ENCODE measurements at regions not wholly inside any gene's neighbourhood (a gene's known extent, or its start where the extent isn't known, plus 50 kb on each side); places are given as distances from the start of the nearest gene placed in this dataset.

GRCh38 chr3:44184319-44184953 lies 57.2 kb upstream of the TOPAZ1 start:
- H3K27ac Mint-ChIP-seq: peak overlapping the region in 1 of 3 experiments; percentile 23; a peak in 1 of 7 replicates
- H2BK20ac ChIP-seq (ENCODE audit: low read depth, low read length, poor library complexity, severe bottlenecking): no peak overlapping the region
- H3K79me2 ChIP-seq (ENCODE audit: insufficient read depth, low read length): no peaks in the 10 kb centered on the region
- no peak; the same call in 2 of the 3 replicates for TF ChIP-seq CTCF (conservative IDR thresholded peaks at IDR 0.05)
- 0 out of 2 replicates have a peak overlapping the region, but pooled peaks have one; percentile 33 for H3K14ac ChIP-seq (ENCODE audit: insufficient read depth, low read length)
- H3K4me3 Mint-ChIP-seq: no peak overlapping the region; a peak in 1 of 5 replicates
- no peak overlapping the region for H4K5ac ChIP-seq (ENCODE audit: insufficient read length, low read depth, low read length)
- no peak for DNase-seq
- H2BK5ac ChIP-seq (ENCODE audit: insufficient read length, low read length): no peak overlapping the region
- H3K27me3 Mint-ChIP-seq (ENCODE audit: low read depth): peaks cover 16% of the 10 kb centered on the region
- H3K27ac ChIP-seq (ENCODE audit: insufficient read length, low read depth, low read length): no peak overlapping the region
- no peak overlapping the region for H3T11ph ChIP-seq (ENCODE audit: low read length)
- H2BK12ac ChIP-seq (ENCODE audit: insufficient read length, low read depth, low read length): no peak overlapping the region
- no peak overlapping the region for H2BK15ac ChIP-seq (ENCODE audit: low read depth, low read length)
- no CpG with 5 or more reads among the region's 14 CpGs for WGBS (ENCODE audit: extremely low coverage, insufficient read length, low lambda C conversion rate)
- H2AFZ ChIP-seq (ENCODE audit: low read length): no peak overlapping the region
- no peak overlapping the region for H4K8ac ChIP-seq (replicated peaks; ENCODE audit: insufficient read length, low read depth, low read length)
- H3K18ac ChIP-seq (ENCODE audit: insufficient read length, low read depth, low read length): no peak overlapping the region
- H3K23ac ChIP-seq (ENCODE audit: insufficient read length, low read depth, low read length): no peak overlapping the region
- no peaks in the 10 kb centered on the region for H3K79me1 ChIP-seq (ENCODE audit: insufficient read depth, low read depth, low read length, poor library complexity, severe bottlenecking)
- H3K4me1 Mint-ChIP-seq: peaks cover 8 to 9% of the 10 kb centered on the region in 2 experiments
- no peak overlapping the region for H4K91ac ChIP-seq (ENCODE audit: insufficient read length, low read depth, low read length)
- H3K9ac ChIP-seq (ENCODE audit: extremely low read depth, insufficient read length, low read length): no peak overlapping the region
- H3K27me3 ChIP-seq (ENCODE audit: insufficient read depth, low read length): no peaks in the 10 kb centered on the region
- H4K20me1 ChIP-seq (ENCODE audit: control insufficient read depth, insufficient read depth, insufficient read length): no peaks in the 10 kb centered on the region
- H3K4ac ChIP-seq (ENCODE audit: low read depth, low read length): no peak overlapping the region
- peaks cover 0 to 2% of the 10 kb centered on the region in 2 experiments; a peak in 4 of 5 replicates for H3K9me3 Mint-ChIP-seq
- H2BK120ac ChIP-seq (ENCODE audit: low read depth, low read length, poor library complexity, severe bottlenecking): no peak overlapping the region
- no peak overlapping the region for H3K56ac ChIP-seq (ENCODE audit: insufficient read length, low read depth, low read length)
- H3K9me3 ChIP-seq (ENCODE audit: control insufficient read depth, low read depth, low read length): no peaks in the 10 kb centered on the region
- H3K4me1 ChIP-seq (ENCODE audit: insufficient read depth, low read length): no peaks in the 10 kb centered on the region
- no peaks in the 10 kb centered on the region for H3K36me3 Mint-ChIP-seq (ENCODE audit: insufficient read depth in 1 of 3, low read depth in 3 of 3)
- no peak overlapping the region for H2AK5ac ChIP-seq (ENCODE audit: insufficient read length, low read length)
- H3K23me2 ChIP-seq (ENCODE audit: insufficient read length, low read depth, low read length, poor library complexity, severe bottlenecking): no peaks in the 10 kb centered on the region
- no peak overlapping the region for H3K4me2 ChIP-seq (ENCODE audit: insufficient read depth, insufficient read length, low read length)

All from H9 (cell line).